Retina (tissue), 1 donor: ENCODE measurements at regions not wholly inside any gene's neighbourhood (a gene's known extent, or its start where the extent isn't known, plus 50 kb on each side); places are given as distances from the start of the nearest gene placed in this dataset.
"Not testable (repeated sequence)": the region's sequence is repeated elsewhere in the genome, so short reads cannot be mapped to it uniquely, and the experiment has no call there.

Experiments used
- DNase-seq: peaks from one replicate; pipeline ENCODE4 v3.0.0-alpha.2; 2016

GRCh38 chr3:71972031-71972430, 187.1 kb upstream of the PROK2 start:
- DNase-seq: no peak

DNA sequence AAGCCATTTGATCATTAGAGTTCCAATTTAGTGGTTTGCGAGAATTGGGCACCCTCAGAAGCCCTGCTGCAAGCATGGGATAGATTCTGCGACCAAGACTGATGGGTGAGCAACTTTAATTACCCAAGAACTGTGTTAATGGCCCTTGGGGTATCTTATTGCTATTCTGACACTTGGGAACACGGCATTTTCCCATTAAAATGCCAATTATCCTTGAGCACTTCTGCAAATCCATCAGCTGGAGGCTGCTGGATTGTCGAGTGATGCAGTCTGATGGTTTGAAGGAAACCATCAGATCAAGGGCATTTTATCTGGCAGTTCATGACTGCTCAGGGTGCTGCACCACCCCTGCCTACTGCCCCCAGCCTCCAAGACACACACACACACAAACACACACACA, 183.6 kb upstream of the PROK2 start:
- no peak for DNase-seq

DNA sequence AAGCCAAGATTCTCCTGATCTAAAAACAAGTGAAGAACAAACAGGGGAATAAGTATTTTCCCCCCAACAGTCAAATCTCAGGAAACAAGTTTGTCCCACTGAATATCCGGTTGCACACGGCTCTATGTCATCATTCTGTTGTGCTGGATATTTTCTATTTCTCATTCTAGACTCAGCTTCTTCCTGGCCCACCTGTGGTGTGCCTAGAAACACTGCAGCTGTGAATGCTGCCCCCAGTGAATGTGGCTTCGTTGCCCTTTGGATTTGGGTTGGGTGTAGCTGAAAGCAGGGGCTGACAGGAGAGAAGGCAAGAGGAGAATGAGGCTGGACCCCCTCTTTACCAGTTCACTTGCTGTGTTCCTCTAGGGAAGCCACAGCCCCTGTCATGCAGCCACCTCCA, 181.2 kb upstream of the PROK2 start:
- DNase-seq: no peak

GRCh38 chr3:71964170-71964569, 179.2 kb upstream of the PROK2 start:
- no peak for DNase-seq

DNA sequence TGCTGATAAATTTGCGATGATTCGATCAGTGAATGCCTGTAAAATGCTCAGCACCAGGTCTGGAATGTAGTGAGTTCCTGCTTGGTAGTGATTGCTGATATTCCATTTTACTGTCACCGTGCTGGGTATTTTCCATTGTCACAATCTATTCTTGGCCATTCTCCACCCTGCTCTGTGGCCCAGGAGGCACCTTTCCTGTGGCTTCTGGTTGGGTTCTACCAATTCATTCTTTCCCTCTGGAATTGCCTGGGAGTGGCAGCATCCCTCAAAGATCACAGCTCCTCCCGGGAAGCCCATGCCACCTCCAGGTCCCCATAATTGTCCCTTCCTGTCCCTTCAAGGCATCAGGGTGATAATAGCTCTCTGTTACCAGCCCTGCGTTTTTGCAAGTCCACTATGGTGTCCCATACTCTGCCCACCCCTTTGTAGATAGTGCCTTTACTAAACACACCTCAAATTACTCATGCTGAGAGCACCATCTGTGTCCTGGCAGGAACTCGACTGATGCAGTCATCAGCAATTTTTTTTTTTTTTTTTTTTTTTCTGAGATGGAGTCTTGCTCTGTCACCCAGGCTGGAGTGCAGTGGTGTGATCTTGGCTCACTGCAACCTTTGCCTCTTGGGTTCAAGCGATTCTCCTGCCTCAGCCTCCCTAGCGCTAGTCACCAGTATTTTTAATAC, 177.8 kb upstream of the PROK2 start:
- no peak for DNase-seq

- DNase-seq: no peak
Observed at GRCh38 chr3:71961891-71962290, 176.9 kb upstream of the PROK2 start.

DNA sequence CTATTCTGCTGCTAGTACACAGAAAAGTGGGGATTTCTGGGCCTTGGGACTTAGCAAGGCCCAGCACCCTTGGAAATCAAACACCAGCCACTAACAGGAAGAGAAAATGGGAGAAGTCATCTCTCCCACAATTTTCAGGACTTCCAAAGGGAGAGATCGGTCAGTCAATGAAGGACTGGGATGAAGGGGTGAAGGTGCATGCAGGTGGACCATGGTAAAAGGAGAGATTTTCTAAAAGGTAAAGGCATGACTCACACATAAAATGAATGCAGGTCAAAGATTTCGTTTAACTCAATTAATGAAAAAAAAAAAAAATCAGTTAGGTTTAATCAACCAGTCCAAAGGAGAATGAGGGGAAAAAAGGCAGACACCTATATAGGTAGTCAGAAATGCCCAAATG, 176.4 kb upstream of the PROK2 start:
- DNase-seq: no peak

DNA sequence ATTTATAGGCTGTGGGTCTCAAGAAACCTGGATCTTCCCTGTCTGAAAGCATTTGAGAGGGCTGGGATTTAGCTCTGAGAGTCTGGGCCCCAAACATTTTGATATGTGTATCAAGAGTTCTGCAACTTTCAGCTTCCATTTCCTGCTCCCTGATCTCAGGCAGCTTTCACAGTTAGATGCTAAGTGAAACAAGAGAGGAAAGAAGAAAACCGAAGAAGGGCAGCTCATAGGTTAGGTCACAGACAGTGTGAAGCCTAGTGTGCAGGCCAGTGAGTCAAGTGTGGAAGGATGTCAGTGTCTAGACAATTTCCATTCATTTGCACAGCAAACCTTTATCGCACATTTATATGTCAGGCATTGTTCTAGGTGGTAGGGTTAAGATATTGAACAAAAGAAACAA, 173.6 kb upstream of the PROK2 start:
- DNase-seq: no peak

DNA sequence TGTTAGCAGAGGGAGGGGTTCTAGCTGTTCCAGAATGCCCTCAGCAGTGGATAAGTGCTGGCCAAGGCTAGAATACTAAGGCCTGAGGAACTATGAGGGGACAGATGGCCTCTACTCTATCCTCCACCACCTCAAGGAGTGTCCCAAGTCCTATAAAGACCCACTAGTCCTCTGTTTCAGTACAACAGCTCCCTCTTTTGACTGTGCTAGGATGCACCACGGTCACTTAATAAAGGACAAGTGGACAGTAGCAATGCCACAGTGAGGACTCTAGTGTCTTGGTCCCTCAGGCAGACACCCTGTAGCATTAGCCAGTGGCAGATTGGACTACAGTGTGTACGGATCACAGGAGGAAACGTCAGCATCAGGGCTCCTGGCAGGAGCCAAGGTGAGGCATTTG, 171.8 kb upstream of the PROK2 start:
- no peak for DNase-seq

DNA sequence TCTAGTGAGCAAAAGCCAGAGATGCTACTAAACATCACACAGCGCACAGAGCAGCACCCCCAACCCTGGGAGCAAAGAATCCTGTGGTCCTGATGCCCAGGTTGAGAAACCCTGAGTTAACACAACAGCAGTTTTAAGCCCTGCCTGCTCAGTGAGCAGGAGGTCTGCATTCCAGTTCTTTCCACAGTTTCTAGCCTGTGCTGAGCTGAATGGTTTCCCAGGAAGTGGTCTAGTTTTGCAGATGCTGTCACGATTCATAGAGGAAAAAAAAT, 171.1 kb upstream of the PROK2 start:
- no peak for DNase-seq

DNA sequence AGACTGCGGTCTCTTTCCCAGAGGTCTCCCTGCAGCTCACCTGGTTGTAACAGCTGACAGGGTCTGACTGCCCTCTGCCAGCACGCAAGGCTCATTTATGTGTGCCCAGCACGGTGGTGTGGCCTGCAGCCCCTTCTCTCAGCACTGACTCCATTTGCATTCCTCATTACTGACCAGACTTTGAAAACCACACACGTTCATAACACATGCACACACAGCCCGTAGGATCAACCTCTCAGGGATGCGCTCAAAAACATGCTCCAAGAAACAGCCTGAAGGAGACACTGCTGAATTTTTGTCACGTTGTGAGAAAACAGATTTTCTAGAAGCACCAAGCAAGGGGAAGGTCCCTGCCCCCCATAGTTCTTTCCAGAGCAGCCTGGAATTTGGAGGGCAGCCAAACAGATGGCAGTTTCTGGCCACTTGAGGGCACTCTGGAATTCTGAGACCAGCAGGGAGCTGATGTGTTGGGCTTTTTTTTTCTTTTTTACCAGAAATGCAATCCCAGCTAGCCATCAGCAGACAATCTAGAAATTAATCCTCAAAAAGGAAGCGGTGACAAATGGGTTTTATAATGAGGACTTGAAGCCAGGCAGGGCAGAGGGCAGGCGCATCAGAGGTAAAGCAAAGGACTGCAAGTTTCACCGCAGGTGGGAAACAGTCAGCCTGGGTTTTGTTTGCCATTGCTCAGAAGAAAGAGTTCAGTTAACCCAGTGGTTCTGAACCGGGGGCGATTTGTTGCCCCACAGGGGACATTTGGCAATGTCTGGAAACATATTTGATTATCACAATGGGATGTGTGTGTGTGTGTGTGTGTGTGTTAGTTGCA, 170.5 kb upstream of the PROK2 start:
- peak; percentile 83 for DNase-seq

DNA sequence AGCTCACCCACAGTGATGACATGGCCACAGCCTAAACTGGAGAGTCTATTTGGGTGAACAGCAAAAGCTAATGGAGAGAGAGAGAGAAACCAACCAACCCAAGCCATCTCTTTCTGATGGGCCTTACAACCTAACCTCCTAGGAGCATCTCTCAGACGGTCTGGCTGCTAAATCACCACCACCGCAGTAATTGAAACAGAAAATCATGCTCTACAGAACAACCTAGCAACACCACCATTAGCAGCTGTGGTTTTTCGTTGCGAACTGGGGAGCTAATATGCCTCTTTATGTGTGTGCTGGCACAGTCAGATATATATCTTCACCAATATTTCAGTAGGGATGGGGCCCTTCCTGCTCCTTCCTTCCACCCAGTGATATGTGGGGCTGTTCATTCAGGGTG, 166.9 kb upstream of the PROK2 start:
- no peak for DNase-seq

DNA sequence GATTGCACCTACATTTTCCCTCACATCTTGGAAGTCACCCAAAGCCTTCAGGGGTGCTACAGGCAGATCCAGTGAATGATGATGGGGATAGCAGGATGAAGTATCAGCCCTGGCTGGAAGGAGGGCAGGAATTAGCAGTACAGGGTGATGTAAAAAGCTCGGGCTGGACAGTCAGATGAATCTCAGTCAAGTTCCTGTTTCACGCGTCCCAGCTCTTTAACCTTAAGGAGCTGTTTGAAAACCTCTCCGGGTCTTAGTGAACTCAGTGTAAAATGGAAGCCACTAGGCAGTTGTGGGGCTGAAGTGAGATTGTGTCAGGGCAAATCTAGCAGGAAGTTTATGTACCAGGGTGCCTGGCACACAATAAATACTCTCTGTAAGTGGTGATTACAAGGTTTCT, 166.4 kb upstream of the PROK2 start:
- DNase-seq: no peak

- no peak for DNase-seq
Observed at GRCh38 chr3:71949442-71949841, 164.5 kb upstream of the PROK2 start.

DNA sequence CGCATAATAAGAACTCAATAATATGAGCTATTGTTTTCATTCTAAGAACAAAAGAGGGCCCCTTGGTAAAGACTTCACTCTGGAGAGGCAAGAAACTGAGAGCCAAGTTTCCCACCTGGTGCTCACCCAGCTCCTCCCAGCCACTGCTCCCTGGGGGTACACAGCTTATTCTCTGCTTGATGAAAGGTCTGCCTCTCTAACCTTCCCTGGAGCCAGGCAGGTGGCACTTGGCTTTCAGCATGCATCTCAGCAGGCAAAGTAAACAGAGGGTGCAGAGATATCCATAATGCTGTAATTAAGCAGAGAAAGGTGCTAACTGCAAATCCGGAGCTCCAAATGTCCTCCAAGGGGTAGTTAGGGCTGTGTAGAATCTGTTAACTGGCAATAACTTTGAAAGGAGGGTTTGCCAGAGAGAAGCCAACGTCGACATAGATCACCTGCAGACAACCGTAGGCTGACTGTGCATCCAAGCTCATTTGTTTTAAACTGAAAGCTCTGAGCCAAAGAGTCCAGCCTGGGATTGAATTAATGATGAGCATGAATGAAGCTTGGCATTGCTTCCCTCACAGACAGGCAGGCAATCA, 159.6 kb upstream of the PROK2 start:
- no peak for DNase-seq

GRCh38 chr3:71942432-71943187, 157.7 kb upstream of the PROK2 start:
- no peak for DNase-seq

- DNase-seq: no peak
Observed at GRCh38 chr3:71940486-71940885, 155.5 kb upstream of the PROK2 start.

GRCh38 chr3:71938081-71938480, 153.1 kb upstream of the PROK2 start:
- not testable (repeated sequence) for DNase-seq

DNA sequence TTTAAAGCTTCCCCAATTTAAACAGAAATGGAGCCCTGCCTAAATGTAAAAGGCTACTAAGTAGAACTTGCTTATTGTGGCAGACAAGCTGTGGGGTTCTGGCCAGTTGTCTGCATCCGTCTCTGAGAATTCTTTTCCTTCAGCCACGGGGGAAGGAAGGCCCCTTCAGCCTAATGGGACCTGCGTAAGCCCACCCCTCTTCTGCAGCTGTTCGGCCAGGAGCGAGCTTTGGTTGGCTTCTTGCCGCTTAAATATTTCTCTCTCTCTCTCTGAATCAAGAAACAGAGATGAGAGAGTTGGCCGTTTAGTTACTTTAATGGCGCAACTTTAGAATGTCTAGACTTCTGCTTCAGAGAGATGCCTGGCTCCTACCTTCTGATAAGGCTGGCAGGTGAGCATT, 151.7 kb upstream of the PROK2 start:
- DNase-seq: no peak

GRCh38 chr3:71934520-71935270, 149.7 kb upstream of the PROK2 start:
- DNase-seq: no peak

DNA sequence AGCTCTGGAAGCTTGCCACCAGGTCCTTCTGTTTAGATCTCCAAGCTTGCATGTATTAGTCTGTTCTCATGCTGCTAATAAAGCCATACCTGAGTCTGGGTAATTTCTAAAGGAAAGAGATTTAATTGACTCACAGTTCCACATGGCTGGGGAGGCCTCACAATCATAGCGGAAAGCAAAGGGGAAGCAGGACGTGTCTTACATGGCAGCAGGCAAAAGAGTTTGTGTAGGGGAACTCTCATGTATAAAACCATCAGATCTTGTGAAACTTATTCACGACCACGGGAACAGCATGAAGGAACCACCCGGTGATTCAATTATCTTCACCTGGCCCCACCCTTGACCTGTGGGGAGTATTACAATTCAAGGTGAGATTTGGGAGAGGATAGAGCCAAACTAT, 147.0 kb upstream of the PROK2 start:
- DNase-seq: no peak

GRCh38 chr3:71930056-71930991, 145.4 kb upstream of the PROK2 start:
- DNase-seq: peak; percentile 36
